Inflammatory macrophage treated with lipopolysaccharide for 1 hour (primary cell): ENCODE measurements at regions not wholly inside any gene's neighbourhood (a gene's known extent, or its start where the extent isn't known, plus 50 kb on each side); places are given as distances from the start of the nearest gene placed in this dataset.

Experiments
- DNase-seq, 2 donors: peaks; one replicate each; pipeline ENCODE4 v3.0.0-alpha.2; 2020 to 2022

- DNase-seq = no peak
Observed at GRCh38 chr4:127143460-127144195, 489.1 kb upstream of the INTU start.

- no peak for DNase-seq
Observed at GRCh38 chr4:127145006-127145540, 487.7 kb upstream of the INTU start.

- no peak for DNase-seq
Observed at GRCh38 chr4:127148165-127148564, 484.6 kb upstream of the INTU start.

GRCh38 chr4:127149086-127149485 lies 483.7 kb upstream of the INTU start:
- no peak for DNase-seq

GRCh38 chr4:127151941-127152340 lies 480.8 kb upstream of the INTU start:
- DNase-seq = no peak

- no peak for DNase-seq
Observed at GRCh38 chr4:127155116-127155515, 477.6 kb upstream of the INTU start.

GRCh38 chr4:127155555-127155954 lies 477.2 kb upstream of the INTU start:
- no peak for DNase-seq

GRCh38 chr4:127162741-127163140 lies 470.0 kb upstream of the INTU start:
- DNase-seq = peak; percentile 63 to 76

GRCh38 chr4:127165971-127166370 lies 466.8 kb upstream of the INTU start:
- DNase-seq = no peak

GRCh38 chr4:127174201-127174600 lies 458.6 kb upstream of the INTU start:
- no peak for DNase-seq

- DNase-seq = no peak
Observed at GRCh38 chr4:127174616-127175015, 458.1 kb upstream of the INTU start.

- no peak for DNase-seq
Observed at GRCh38 chr4:127179256-127180087, 453.3 kb upstream of the INTU start.

- no peak for DNase-seq
Observed at GRCh38 chr4:127181001-127181400, 451.8 kb upstream of the INTU start.

GRCh38 chr4:127182687-127183086 lies 450.1 kb upstream of the INTU start:
- no peak for DNase-seq

- DNase-seq = no peak
Observed at GRCh38 chr4:127188847-127189246, 443.9 kb upstream of the INTU start.

GRCh38 chr4:127194281-127194680 lies 438.5 kb upstream of the INTU start:
- DNase-seq = no peak

- DNase-seq = no peak
Observed at GRCh38 chr4:127196655-127197352, 436.0 kb upstream of the INTU start.

GRCh38 chr4:127203562-127204200 lies 429.1 kb upstream of the INTU start:
- no peak for DNase-seq

GRCh38 chr4:127204322-127204721 lies 428.4 kb upstream of the INTU start:
- no peak for DNase-seq

- DNase-seq = no peak
Observed at GRCh38 chr4:127209580-127210095, 423.1 kb upstream of the INTU start.

GRCh38 chr4:127210893-127211649 lies 421.7 kb upstream of the INTU start:
- DNase-seq = no peak
